K562 (cell line): ENCODE measurements at regions not wholly inside any gene's neighbourhood (a gene's known extent, or its start where the extent isn't known, plus 50 kb on each side); places are given as distances from the start of the nearest gene placed in this dataset.

Experiments used
- CBX2 ChIP-seq: fragments of 200-600 bp; sonication (generic); IDR thresholded peaks from one replicate; pipeline ENCODE4 v1.6.1; 2012; ENCODE audit warnings: mild to moderate bottlenecking, low read length, inconsistent platforms; ENCODE audit not compliant: insufficient read depth, poor library complexity, severe bottlenecking
- E2F8 ChIP-seq: fragments of 450-650 bp; IDR thresholded peaks from 2 replicates; pipeline ENCODE4 v1.7.1; 2018; ENCODE audit warnings: mild to moderate bottlenecking, low read depth; ENCODE audit not compliant: partially characterized antibody
- SLC30A9 ChIP-seq: fragments of 250-450 bp; sonication (Bioruptor Pico); IDR thresholded peaks from 2 replicates; pipeline ENCODE4 v1.8.0; 2022; ENCODE audit warnings: mild to moderate bottlenecking, moderate library complexity
- SRSF7 ChIP-seq: fragments of 200-400 bp; formaldehyde crosslinking; optimal IDR thresholded peaks from 2 replicates; pipeline ENCODE3; 2017; ENCODE audit warnings: mild to moderate bottlenecking, low read depth, low read length
- ZNF518B ChIP-seq: fragments of 250-450 bp; sonication (Bioruptor Pico); IDR thresholded peaks from 2 replicates; pipeline ENCODE4 v1.5.0; 2021; ENCODE audit warnings: mild to moderate bottlenecking, moderate library complexity

GRCh38 chr2:146873646-146874259 is 971.1 kb upstream of the ACVR2A start (continued):
- TF ChIP-seq E2F8 (no peak), SLC30A9 (CRISPR knock-in tag) (no peak), ZNF518B (CRISPR knock-in tag) (no peak), CBX2 (no peak), SRSF7 (no peak)
